ENCODE measurements at regions not wholly inside any gene's neighbourhood (a gene's known extent, or its start where the extent isn't known, plus 50 kb on each side); places are given as distances from the start of the nearest gene placed in this dataset.

- Mint-ChIP-seq H3K4me1 (no peaks in the 10 kb centered on the region), H3K27ac (no peak overlapping the region), H3K9me3 (no peaks in the 10 kb centered on the region), H3K4me3 (no peak overlapping the region), H3K27me3 (peaks cover 15% of the 10 kb centered on the region), H3K36me3 (no peaks in the 10 kb centered on the region)
- ATAC-seq (ENCODE audit: low read depth) = no peak
- POLR2A ChIA-PET = no interaction called here
- peak; percentile 63 for DNase-seq
Measured at GRCh38 chr1:4585216-4585615, 69.2 kb upstream of the AJAP1 start.

- POLR2A ChIA-PET = no interaction called here
- Mint-ChIP-seq H3K4me1 (no peaks in the 10 kb centered on the region), H3K9me3 (no peaks in the 10 kb centered on the region), H3K36me3 (no peaks in the 10 kb centered on the region), H3K27me3 (peaks cover 15% of the 10 kb centered on the region), H3K4me3 (no peak overlapping the region), H3K27ac (no peak overlapping the region)
- no peak for DNase-seq
- ATAC-seq (ENCODE audit: low read depth) = no peak
Measured at GRCh38 chr1:4585705-4586104, 68.7 kb upstream of the AJAP1 start.

- DNase-seq = no peak
Measured at GRCh38 chr1:4586611-4587160, 67.7 kb upstream of the AJAP1 start.

GRCh38 chr1:4587721-4588120, 66.7 kb upstream of the AJAP1 start:
- POLR2A ChIA-PET = no interaction called here
- peaks cover 15% of the 10 kb centered on the region for H3K27me3 Mint-ChIP-seq
- no peak overlapping the region for H3K4me3 Mint-ChIP-seq
- no peaks in the 10 kb centered on the region for H3K4me1 Mint-ChIP-seq
- ATAC-seq (ENCODE audit: low read depth) (no peak), DNase-seq (no peak)
- no peaks in the 10 kb centered on the region for H3K36me3 Mint-ChIP-seq
- H3K27ac Mint-ChIP-seq = no peak overlapping the region
- H3K9me3 Mint-ChIP-seq = no peaks in the 10 kb centered on the region

More at GRCh38 chr1:4586611-4587160, 67.7 kb upstream of the AJAP1 start:
- Mint-ChIP-seq H3K27ac (no peak overlapping the region), H3K4me1 (no peaks in the 10 kb centered on the region), H3K4me3 (no peak overlapping the region), H3K27me3 (peaks cover 15% of the 10 kb centered on the region), H3K36me3 (no peaks in the 10 kb centered on the region), H3K9me3 (no peaks in the 10 kb centered on the region)
- POLR2A ChIA-PET = no interaction called here
- no peak for ATAC-seq (ENCODE audit: low read depth)

DNA sequence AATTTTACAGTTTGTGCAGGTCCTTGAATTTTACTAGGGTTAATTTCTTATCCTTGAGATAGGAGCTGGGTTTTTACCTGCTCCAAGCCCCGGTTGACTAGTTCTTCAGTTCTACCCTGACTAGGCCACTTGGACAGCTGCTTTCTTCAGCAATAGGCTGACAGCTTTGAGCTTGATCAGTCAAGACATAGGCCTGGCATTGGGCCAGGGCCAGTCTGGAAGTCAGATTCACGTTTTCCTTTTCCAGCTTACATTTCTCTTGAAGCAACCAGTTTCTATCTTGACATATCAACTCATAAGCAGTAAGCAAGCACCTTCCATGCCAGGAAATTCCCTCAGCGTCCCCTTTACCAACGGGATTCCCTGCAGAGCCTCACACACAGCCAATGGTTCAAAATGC, 63.7 kb upstream of the AJAP1 start:
- Mint-ChIP-seq H3K27ac (no peak overlapping the region), H3K4me3 (no peak overlapping the region), H3K36me3 (no peaks in the 10 kb centered on the region), H3K9me3 (no peaks in the 10 kb centered on the region), H3K4me1 (no peaks in the 10 kb centered on the region), H3K27me3 (peaks cover 3% of the 10 kb centered on the region)
- POLR2A ChIA-PET = no interaction called here
- no peak for ATAC-seq (ENCODE audit: low read depth)
- DNase-seq = no peak

DNA sequence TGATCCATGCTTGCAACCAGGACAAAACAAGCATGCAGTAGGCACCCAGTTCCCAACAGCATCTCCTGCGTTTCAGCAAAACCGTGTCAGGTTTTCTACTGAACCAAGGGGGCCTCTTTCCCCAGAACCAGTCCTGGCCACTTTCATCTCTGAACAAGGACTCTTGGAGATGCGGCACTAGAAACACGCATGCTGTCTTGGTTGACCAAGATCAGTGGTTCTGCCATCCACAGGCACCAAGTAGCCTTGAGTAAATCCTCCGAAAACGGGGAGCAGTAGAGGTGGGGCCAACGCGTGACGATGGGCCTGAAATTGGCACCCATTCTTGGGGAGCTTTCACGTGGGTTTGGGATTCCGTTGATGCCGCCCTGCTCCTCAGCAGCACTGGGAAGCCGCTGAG, 62.5 kb upstream of the AJAP1 start:
- Mint-ChIP-seq H3K27me3 (no peaks in the 10 kb centered on the region), H3K4me1 (no peaks in the 10 kb centered on the region), H3K4me3 (no peak overlapping the region), H3K9me3 (no peaks in the 10 kb centered on the region), H3K27ac (no peak overlapping the region), H3K36me3 (no peaks in the 10 kb centered on the region)
- DNase-seq (no peak), ATAC-seq (ENCODE audit: low read depth) (no peak)
- POLR2A ChIA-PET = no interaction called here

DNA sequence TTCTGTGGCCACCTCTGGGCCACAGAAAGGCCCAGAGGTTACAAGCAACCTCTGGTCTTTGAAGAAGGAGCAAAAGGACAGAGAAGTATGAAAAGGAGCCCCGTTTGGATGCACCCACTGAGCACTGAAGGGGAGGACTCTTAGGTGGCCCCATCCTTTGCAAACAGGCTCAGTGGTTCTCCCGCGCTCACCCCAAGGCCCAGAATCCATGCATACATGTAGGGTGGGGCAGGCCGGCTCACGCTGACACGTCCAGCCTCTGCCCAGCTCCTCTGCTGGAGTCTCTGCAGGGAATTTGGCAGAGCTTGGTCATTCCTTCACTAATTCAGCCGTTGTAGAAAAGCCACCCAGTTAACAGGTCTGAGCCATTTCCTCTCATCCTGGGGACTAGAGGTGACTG, 61.3 kb upstream of the AJAP1 start:
- Mint-ChIP-seq H3K4me1 (no peaks in the 10 kb centered on the region), H3K27ac (no peak overlapping the region), H3K4me3 (no peak overlapping the region), H3K9me3 (no peaks in the 10 kb centered on the region), H3K36me3 (no peaks in the 10 kb centered on the region), H3K27me3 (no peaks in the 10 kb centered on the region)
- DNase-seq (no peak), ATAC-seq (ENCODE audit: low read depth) (no peak)
- POLR2A ChIA-PET = no interaction called here

DNA sequence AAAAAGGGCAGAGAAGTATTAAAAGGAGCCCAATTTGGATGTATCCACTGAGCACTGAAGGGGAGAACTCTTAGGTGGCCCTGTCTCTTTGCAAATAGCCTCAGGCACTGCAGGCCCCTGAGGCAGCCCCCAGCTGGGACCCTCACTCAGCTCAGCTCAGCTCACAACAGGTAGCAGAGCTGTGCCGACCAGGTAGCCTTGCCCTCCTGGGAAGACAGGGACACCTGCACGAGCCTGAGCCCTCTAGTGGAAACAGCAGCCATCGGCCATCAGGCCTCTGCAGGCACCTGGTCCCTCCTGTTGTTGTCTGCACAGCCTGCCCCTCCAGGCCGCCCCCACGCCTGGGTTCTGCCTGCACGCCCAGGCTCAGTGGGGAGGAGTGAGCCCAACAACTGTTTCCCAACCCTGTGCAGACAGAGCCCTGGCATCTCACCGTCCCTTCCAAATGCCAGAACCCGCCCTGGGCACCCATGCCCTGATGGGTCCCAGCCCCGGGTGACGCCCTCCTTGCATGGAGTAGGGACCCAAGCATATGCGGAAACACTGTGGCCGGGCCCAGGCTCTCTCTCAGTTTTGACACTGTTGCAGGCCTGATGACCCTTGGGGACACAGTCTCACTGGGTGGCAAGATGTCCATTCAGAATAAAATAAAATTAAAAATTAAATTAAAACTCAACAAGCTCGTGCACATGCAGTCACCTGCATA, 60.0 kb upstream of the AJAP1 start:
- Mint-ChIP-seq H3K9me3 (no peaks in the 10 kb centered on the region), H3K4me1 (no peaks in the 10 kb centered on the region), H3K36me3 (no peaks in the 10 kb centered on the region), H3K4me3 (no peak overlapping the region), H3K27ac (no peak overlapping the region), H3K27me3 (no peaks in the 10 kb centered on the region)
- DNase-seq (no peak), ATAC-seq (ENCODE audit: low read depth) (no peak)
- POLR2A ChIA-PET = no interaction called here

DNA sequence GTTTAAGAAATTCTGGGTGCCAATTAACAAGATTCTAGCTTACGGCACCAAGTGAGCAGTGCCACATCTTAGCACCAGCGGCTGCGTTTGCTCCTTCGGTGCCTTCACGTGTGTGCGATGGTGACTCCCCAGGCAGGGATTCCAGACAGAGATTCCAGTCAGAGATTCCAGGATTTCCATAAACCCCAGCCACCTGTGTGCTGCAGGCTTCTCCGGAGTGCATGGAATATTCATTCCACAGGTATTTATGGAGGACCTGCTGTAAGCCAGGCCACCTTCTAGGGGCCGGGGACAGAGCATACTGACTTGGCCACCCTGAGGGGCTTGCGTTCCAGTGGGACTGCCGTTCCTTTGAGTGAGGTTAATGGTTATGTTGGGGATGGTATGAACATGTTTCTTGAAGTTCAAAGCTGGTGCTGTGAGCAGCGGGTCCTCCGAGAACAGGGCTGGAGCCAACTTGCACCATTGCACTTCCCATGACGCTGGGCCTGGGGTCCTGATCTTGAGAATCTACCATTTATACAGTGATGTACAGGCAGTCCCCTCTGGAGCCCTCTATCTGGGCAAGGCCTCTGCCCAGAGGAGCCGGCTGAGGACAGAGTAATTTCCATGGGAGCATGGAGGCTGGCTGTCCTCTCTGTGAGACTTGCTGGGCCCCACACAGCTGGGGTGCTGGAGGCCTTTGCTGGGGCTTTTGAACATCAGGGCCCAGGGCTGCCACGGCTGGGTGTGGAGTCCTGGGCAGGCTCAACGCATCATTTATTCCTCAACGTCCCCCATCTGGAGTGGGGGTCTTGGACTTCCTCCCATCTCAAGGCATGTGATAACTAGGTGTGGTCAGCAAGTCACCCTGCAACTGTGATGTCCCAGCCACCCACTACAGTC, 58.8 kb upstream of the AJAP1 start:
- no peak for DNase-seq
- Mint-ChIP-seq H3K4me1 (no peaks in the 10 kb centered on the region), H3K9me3 (no peaks in the 10 kb centered on the region), H3K36me3 (no peaks in the 10 kb centered on the region), H3K27me3 (no peaks in the 10 kb centered on the region), H3K27ac (no peak overlapping the region), H3K4me3 (no peak overlapping the region)
- POLR2A ChIA-PET = no interaction called here
- no peak for ATAC-seq (ENCODE audit: low read depth)

DNA sequence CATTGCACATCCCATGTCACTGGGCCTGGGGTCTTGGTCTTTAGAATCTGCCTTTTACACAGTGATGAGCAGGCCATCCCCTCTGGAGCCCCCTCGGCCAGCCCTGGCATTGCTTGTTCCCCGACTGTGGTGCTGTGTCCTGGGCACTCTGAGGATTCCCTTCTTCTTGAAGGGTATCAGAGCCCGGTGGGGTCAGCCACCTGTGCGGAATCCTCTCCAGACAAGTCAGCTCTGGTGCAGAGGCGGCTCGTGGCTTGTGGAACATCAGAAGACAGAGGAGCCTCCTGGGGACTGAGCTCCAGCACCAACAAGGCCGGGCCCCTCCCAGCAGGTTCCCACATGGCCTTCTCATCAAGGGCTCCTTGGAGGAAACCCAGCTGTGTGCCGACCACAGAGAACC, 57.9 kb upstream of the AJAP1 start:
- H3K4me1 Mint-ChIP-seq = no peaks in the 10 kb centered on the region
- H3K27ac Mint-ChIP-seq = no peak overlapping the region
- no peaks in the 10 kb centered on the region for H3K36me3 Mint-ChIP-seq
- no peaks in the 10 kb centered on the region for H3K27me3 Mint-ChIP-seq
- no peaks in the 10 kb centered on the region for H3K9me3 Mint-ChIP-seq
- H3K4me3 Mint-ChIP-seq = no peak overlapping the region
- ATAC-seq (ENCODE audit: low read depth) (no peak), DNase-seq (no peak)
- POLR2A ChIA-PET = no interaction called here

DNA sequence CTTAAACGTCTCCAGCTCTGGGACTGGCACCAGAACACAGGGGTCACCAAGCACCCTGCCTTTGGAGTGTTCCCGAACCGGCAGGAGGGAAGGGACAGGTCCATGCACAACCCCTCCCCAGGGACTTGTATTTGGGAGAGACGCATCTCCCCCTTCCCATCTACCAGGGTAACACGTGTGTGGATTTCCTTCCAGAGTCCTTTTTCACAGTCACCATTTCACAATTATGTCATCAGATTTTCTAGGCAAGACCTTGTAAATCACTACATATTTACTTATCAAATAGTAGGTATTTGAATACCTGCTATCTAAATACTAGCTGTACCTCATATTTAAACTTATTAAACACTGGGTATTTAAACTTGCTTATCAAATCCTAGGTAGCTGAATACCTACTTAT, 57.4 kb upstream of the AJAP1 start:
- POLR2A ChIA-PET = no interaction called here
- no peak overlapping the region for H3K4me3 Mint-ChIP-seq
- H3K27me3 Mint-ChIP-seq = no peaks in the 10 kb centered on the region
- no peaks in the 10 kb centered on the region for H3K36me3 Mint-ChIP-seq
- DNase-seq = no peak
- ATAC-seq (ENCODE audit: low read depth) = no peak
- no peak overlapping the region for H3K27ac Mint-ChIP-seq
- H3K9me3 Mint-ChIP-seq = no peaks in the 10 kb centered on the region
- H3K4me1 Mint-ChIP-seq = no peaks in the 10 kb centered on the region

DNA sequence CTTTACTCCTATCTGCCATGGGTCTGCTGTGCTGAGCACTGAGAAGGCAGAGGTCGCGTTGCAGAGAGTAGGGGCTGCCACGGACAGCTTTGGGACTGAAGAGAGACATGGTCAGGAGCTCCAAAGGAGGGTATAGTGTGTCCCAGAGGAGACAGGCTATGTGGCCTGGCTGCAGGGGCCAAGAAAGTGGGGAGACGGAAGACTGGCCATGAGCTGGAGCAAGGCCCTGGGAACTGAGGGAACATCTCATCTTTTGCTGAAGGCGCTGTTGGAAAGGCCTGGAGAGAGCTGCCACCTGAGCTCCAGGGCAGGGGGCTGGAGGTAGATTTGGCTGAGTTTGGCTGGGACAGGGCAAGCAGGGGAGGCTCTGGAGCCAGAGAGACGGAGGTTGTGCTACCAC, 55.8 kb upstream of the AJAP1 start:
- Mint-ChIP-seq H3K4me3 (no peak overlapping the region), H3K27ac (no peak overlapping the region), H3K27me3 (no peaks in the 10 kb centered on the region), H3K4me1 (no peaks in the 10 kb centered on the region), H3K36me3 (no peaks in the 10 kb centered on the region), H3K9me3 (no peaks in the 10 kb centered on the region)
- POLR2A ChIA-PET = no interaction called here
- ATAC-seq (ENCODE audit: low read depth) = no peak
- no peak for DNase-seq

DNA sequence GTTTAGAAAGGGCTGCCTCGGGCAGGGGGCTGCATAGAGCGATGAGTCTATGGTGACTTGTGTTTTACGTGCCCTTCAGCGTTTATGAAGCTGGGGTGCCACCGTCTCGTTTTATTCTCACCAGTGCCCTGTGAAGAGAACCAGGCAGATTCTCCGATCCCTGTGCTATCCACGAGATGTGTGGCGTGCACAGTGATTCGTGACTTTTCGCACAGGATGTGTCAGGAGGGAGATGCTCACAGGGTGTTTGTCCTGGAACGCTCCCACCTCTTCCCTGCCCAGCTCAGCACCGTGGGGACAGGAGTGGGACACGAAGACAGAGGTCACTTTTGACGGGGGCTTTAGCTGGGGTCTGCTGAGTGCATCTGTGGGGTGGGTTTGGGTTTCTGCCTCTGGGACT, 54.9 kb upstream of the AJAP1 start:
- Mint-ChIP-seq H3K27ac (no peak overlapping the region), H3K4me3 (no peak overlapping the region), H3K27me3 (no peaks in the 10 kb centered on the region), H3K36me3 (no peaks in the 10 kb centered on the region), H3K4me1 (no peaks in the 10 kb centered on the region), H3K9me3 (no peaks in the 10 kb centered on the region)
- DNase-seq (no peak), ATAC-seq (ENCODE audit: low read depth) (no peak)
- POLR2A ChIA-PET = no interaction called here

GRCh38 chr1:4599951-4600481, 54.4 kb upstream of the AJAP1 start:
- no peaks in the 10 kb centered on the region for H3K9me3 Mint-ChIP-seq
- POLR2A ChIA-PET = no interaction called here

More at GRCh38 chr1:4599951-4600481, 54.4 kb upstream of the AJAP1 start:
- no peak for ATAC-seq (ENCODE audit: low read depth)
- no peak for DNase-seq
- Mint-ChIP-seq H3K36me3 (no peaks in the 10 kb centered on the region), H3K4me1 (no peaks in the 10 kb centered on the region), H3K27me3 (no peaks in the 10 kb centered on the region), H3K27ac (no peak overlapping the region), H3K4me3 (no peak overlapping the region)

All from activated naive CD8-positive, alpha-beta T cell treated with anti-CD3 and anti-CD28 coated beads, Interleukin-2, amount 10 ng/mL, durations not matched to agents 7 days and 5 days (primary cell).